HL-60 (cell line): ENCODE measurements at regions not wholly inside any gene's neighbourhood (a gene's known extent, or its start where the extent isn't known, plus 50 kb on each side); places are given as distances from the start of the nearest gene placed in this dataset.

Source experiments
- DNase-seq, 2 experiments: peaks; one replicate each; pipeline ENCODE4 v3.0.0-alpha.2; 2010 to 2020; ENCODE audit warnings: low read depth in 1 of 2, low spot score in 1 of 2
- H3K27ac ChIP-seq: fragments of 250-450 bp; sonication (Bioruptor Pico); replicated peaks from 2 replicates; pipeline ENCODE4 v1.5.1; 2020; ENCODE audit warnings: mild to moderate bottlenecking, moderate library complexity
- H3K27me3 ChIP-seq: fragments of 250-450 bp; sonication (Bioruptor Pico); 2 replicates; pipeline ENCODE4 v1.5.1; 2021; ENCODE audit warnings: mild to moderate bottlenecking, moderate library complexity; ENCODE audit not compliant: insufficient read depth, poor library complexity, severe bottlenecking
- H3K4me3 ChIP-seq: replicated peaks from 2 replicates; pipeline ENCODE4 v1.5.1; 2011; ENCODE audit warnings: mild to moderate bottlenecking, control low read depth, low read length; ENCODE audit not compliant: insufficient read depth
- CTCF ChIP-seq: IDR thresholded peaks from one replicate; pipeline ENCODE4 v1.5.1; 2011; ENCODE audit warnings: low read length, control low read depth, inconsistent platforms; ENCODE audit not compliant: insufficient read depth
- GABPA ChIP-seq: IDR thresholded peaks from 2 replicates; pipeline ENCODE4 v1.6.1; 2012; ENCODE audit warnings: low read depth
- POLR2AphosphoS5 ChIP-seq: IDR thresholded peaks from 2 replicates; pipeline ENCODE4 v1.6.1; 2012; ENCODE audit warnings: low read depth
- REST ChIP-seq: IDR thresholded peaks from 2 replicates; pipeline ENCODE4 v1.6.1; 2012; ENCODE audit warnings: low read depth; ENCODE audit not compliant: insufficient replicate concordance
- SPI1 ChIP-seq: IDR thresholded peaks from 2 replicates; pipeline ENCODE4 v1.6.1; 2012; ENCODE audit warnings: low read depth, mild to moderate bottlenecking, borderline replicate concordance

GRCh38 chr5:172588380-172588779 is 52.7 kb upstream of the NEURL1B start:
- Histone ChIP-seq H3K27me3 (peaks cover under 1% of the 10 kb centered on the region), H3K27ac (no peak overlapping the region), H3K4me3 (no peak overlapping the region)
- no peak for DNase-seq
- TF ChIP-seq SPI1 (no peak), CTCF (no peak), POLR2AphosphoS5 (no peak), REST (no peak), GABPA (no peak)

GRCh38 chr5:172587061-172587405 is 54.0 kb upstream of the NEURL1B start:
- peaks cover 2% of the 10 kb centered on the region for H3K27me3 ChIP-seq
- H3K4me3 ChIP-seq, result no peak overlapping the region
- H3K27ac ChIP-seq, result no peak overlapping the region
- TF ChIP-seq CTCF, result no peak
- TF ChIP-seq GABPA, result no peak
- TF ChIP-seq POLR2AphosphoS5, result no peak
- TF ChIP-seq REST, result no peak
- TF ChIP-seq SPI1, result no peak
- no peak for DNase-seq

- Histone ChIP-seq H3K27ac (no peak overlapping the region), H3K27me3 (peaks cover 2% of the 10 kb centered on the region), H3K4me3 (no peak overlapping the region)
- no peak for TF ChIP-seq POLR2AphosphoS5
- no peak for TF ChIP-seq GABPA
- TF ChIP-seq REST, result no peak
- no peak for TF ChIP-seq CTCF
- TF ChIP-seq SPI1, result no peak
- no peak for DNase-seq
These were observed 54.7 kb upstream of the NEURL1B start for GRCh38 chr5:172586125-172587060.
